IMR-90 (cell line): ENCODE measurements at regions not wholly inside any gene's neighbourhood (a gene's known extent, or its start where the extent isn't known, plus 50 kb on each side); places are given as distances from the start of the nearest gene placed in this dataset.
A peak's percentile ranks its signal among the peaks of the same experiment; 100 is the strongest.

ENCODE experiments used
- ATAC-seq: fragments of 200-7000 bp; cut with Tn5 transposase; 2 replicates; pipeline ENCODE4 v1.9.1; 2020; ENCODE audit warnings: low read depth, mild to moderate bottlenecking, moderate library complexity
- BruUV-seq: library from RNA; stranded (reverse); fragments of 400-500 nt; replicated peaks from 2 replicates; lab custom pipeline; 2021; lab: Mats Ljungman, UMichigan
- CTCF ChIA-PET: fragments of 300-600 bp; formaldehyde crosslinking; extraction: SDS; loops from one replicate; lab custom pipeline; 2021; ENCODE audit warnings: antibody characterized with exemption; lab: Yijun Ruan, JAX
- POLR2A ChIA-PET: fragments of 300-600 bp; sonication (Branson Sonifier 250); formaldehyde crosslinking; loops from one replicate; lab custom pipeline; 2022; ENCODE audit warnings: antibody characterized with exemption; ENCODE audit not compliant: unreplicated experiment; lab: Charles Lee
- DNase-seq: peaks from one replicate; pipeline ENCODE4 v3.0.0; 2013
- H2AFZ ChIP-seq: replicated peaks from 2 replicates; pipeline ENCODE3; 2013; ENCODE audit warnings: low read length, mild to moderate bottlenecking; ENCODE audit not compliant: poor library complexity
- H2AK5ac ChIP-seq: 2 replicates; pipeline ENCODE4 v1.6.1; 2013; ENCODE audit warnings: low read depth, low read length, inconsistent platforms
- H2AK9ac ChIP-seq: replicated peaks from 2 replicates; pipeline ENCODE3; 2013; ENCODE audit warnings: mild to moderate bottlenecking, low read depth, low read length, moderate library complexity; ENCODE audit not compliant: poor library complexity
- H2BK120ac ChIP-seq: 2 replicates; pipeline ENCODE4 v1.6.1; 2013; ENCODE audit warnings: low read depth, low read length, inconsistent platforms
- H2BK15ac ChIP-seq: 3 replicates; pipeline ENCODE4 v1.6.1; 2013; ENCODE audit warnings: low read depth, low read length, inconsistent platforms
- H2BK20ac ChIP-seq: 2 replicates; pipeline ENCODE4 v1.6.1; 2013; ENCODE audit warnings: low read depth, mild to moderate bottlenecking, inconsistent platforms, low read length, moderate library complexity
- H2BK5ac ChIP-seq: 2 replicates; pipeline ENCODE4 v1.6.1; 2013; ENCODE audit warnings: mild to moderate bottlenecking, low read depth, low read length, inconsistent platforms; ENCODE audit not compliant: poor library complexity, severe bottlenecking
- H3K14ac ChIP-seq: replicated peaks from 2 replicates; pipeline ENCODE4 v1.6.1; 2013; ENCODE audit warnings: low read depth, low read length, inconsistent platforms
- H3K18ac ChIP-seq: 2 replicates; pipeline ENCODE4 v1.6.1; 2013; ENCODE audit warnings: low read depth, low read length, control low read depth
- H3K23ac ChIP-seq: 2 replicates; pipeline ENCODE4 v1.6.1; 2013; ENCODE audit warnings: low read depth, low read length, inconsistent platforms
- H3K27ac ChIP-seq: 2 replicates; pipeline ENCODE4 v1.5.1; 2013; ENCODE audit warnings: mild to moderate bottlenecking, control low read depth, low read length; ENCODE audit not compliant: insufficient read depth
- H3K27me3 ChIP-seq: 2 replicates; pipeline ENCODE4 v1.6.1; 2013; ENCODE audit warnings: low read length; ENCODE audit not compliant: control insufficient read depth, insufficient read depth
- H3K36me3 ChIP-seq: 2 replicates; pipeline ENCODE4 v1.6.1; 2013; ENCODE audit warnings: low read length, mixed read lengths; ENCODE audit not compliant: control insufficient read depth, insufficient read depth
- H3K4ac ChIP-seq: 2 replicates; pipeline ENCODE4 v1.6.1; 2013; ENCODE audit warnings: low read depth, low read length, inconsistent platforms
- H3K4me1 ChIP-seq: 2 replicates; pipeline ENCODE4 v1.6.1; 2013; ENCODE audit warnings: low read length, mixed read lengths; ENCODE audit not compliant: control insufficient read depth, insufficient read depth
- H3K4me2 ChIP-seq: 2 replicates; pipeline ENCODE4 v1.6.1; 2013; ENCODE audit warnings: low read depth, mild to moderate bottlenecking, control low read depth, low read length, moderate library complexity
- H3K4me3 ChIP-seq: 2 replicates; pipeline ENCODE4 v1.5.1; 2013; ENCODE audit warnings: low read depth, mild to moderate bottlenecking, control low read depth, low read length, moderate library complexity; ENCODE audit not compliant: insufficient read depth
- H3K56ac ChIP-seq: 2 replicates; pipeline ENCODE4 v1.6.1; 2013; ENCODE audit warnings: low read length, inconsistent platforms; ENCODE audit not compliant: insufficient read depth; ENCODE audit errors: extremely low read depth
- H3K79me1 ChIP-seq, 2 experiments: 2 replicates each; pipeline ENCODE4 v1.6.1; 2013; ENCODE audit warnings: low read length in 2 of 2, inconsistent platforms in 1 of 2, low read depth in 1 of 2
- H3K9ac ChIP-seq: 2 replicates; pipeline ENCODE4 v1.6.1; 2013; ENCODE audit warnings: low read depth, low read length, control low read depth
- H3K9me1 ChIP-seq: 2 replicates; pipeline ENCODE4 v1.6.1; 2013; ENCODE audit warnings: low read length, inconsistent platforms; ENCODE audit not compliant: insufficient read depth
- H3K9me3 ChIP-seq: 2 replicates; pipeline ENCODE4 v1.6.1; 2013; ENCODE audit warnings: low read length; ENCODE audit not compliant: control insufficient read depth, insufficient read depth
- H4K20me1 ChIP-seq: 2 replicates; pipeline ENCODE4 v1.6.1; 2013; ENCODE audit warnings: low read length, inconsistent platforms; ENCODE audit not compliant: insufficient read depth
- H4K5ac ChIP-seq: 2 replicates; pipeline ENCODE4 v1.6.1; 2013; ENCODE audit warnings: mild to moderate bottlenecking, low read depth, low read length, control low read depth
- H4K8ac ChIP-seq, 2 experiments: 2 replicates each; pipeline ENCODE4 v1.6.1; 2013; ENCODE audit warnings: low read depth in 2 of 2, low read length in 2 of 2, control low read depth in 1 of 2, inconsistent platforms in 1 of 2
- H4K91ac ChIP-seq: 2 replicates; pipeline ENCODE4 v1.6.1; 2013; ENCODE audit warnings: low read depth, low read length, inconsistent platforms; ENCODE audit not compliant: insufficient read depth
- CEBPB ChIP-seq: IDR thresholded peaks from 2 replicates; pipeline ENCODE4 v1.6.1; 2012; ENCODE audit warnings: low read depth, low read length, improper control_type of control experiment
- SMC3 ChIP-seq: fragments of 150-350 bp; IDR thresholded peaks from 2 replicates; pipeline ENCODE4 v1.6.1; 2016; ENCODE audit warnings: low read depth, mild to moderate bottlenecking, antibody characterized with exemption, low read length, moderate library complexity
- WGBS, 2 experiments: methylation state at CpG; one replicate each; pipeline versions ENCODE4 v1.1.5 to v1.1.7; 2013; ENCODE audit warnings: missing lambda C conversion rate in 2 of 2; ENCODE audit not compliant: insufficient read length in 1 of 2; ENCODE audit errors: extremely low coverage in 2 of 2; 5-methylcytosine and 5-hydroxymethylcytosine counted together
- dilution Hi-C: fragments of 300-500 bp; cut with HindIII; formaldehyde crosslinking; loops from one replicate; pipeline ENCODE4 v1.14.3; 2018; ENCODE audit warnings: low sequenced_read_pairs; ENCODE audit not compliant: unreplicated experiment
- in situ Hi-C: fragments of 300-500 bp; cut with MboI; formaldehyde crosslinking; loops from 3 replicates; pipeline ENCODE4 v1.14.3; 2019; ENCODE audit warnings: low sequenced_read_pairs, inconsistent platforms, mixed read lengths
- intact Hi-C: fragments of 100-400 bp; cut with micrococcal nuclease; formaldehyde crosslinking; loops from 2 replicates; pipeline ENCODE4 v1.10.0; 2022

DNA sequence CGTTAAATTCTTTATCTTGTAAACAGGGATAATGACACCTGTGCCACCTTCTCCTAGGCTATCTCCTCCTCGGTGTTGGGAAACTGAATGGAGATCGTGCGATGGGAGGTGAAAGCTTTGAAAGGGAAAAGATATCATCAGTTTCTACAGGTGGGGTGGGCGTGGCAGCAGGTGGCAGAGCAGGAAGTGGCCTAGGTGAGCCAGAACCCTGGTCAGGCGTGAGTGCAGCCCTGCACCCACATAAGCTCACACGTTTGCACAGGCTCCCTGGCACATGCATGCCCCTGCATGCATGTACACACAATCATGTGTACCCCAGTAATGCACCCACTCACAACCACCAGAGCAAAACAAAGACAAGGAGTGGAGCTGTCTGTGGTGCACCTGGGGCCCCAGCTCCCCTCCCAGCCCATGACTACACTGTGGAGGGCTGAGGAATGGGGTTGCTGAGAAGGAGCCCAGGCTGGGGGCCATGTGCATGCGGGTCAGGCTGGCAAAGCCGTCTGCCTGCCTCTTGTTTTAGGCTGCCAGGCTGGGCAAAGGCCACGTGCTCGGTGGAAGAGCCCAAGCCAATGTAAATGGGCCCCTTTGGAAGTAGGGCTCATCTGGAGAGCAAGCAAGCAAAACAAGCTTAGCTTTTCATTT lies 61.5 kb downstream of the TFAP2C start:
- H2BK120ac ChIP-seq = no peak overlapping the region
- WGBS, 2 experiments = 22% methylated on average over 3 of the region's 11 CpGs; no CpG with 5 or more reads in 1 of the 2 experiments
- no peaks in the 10 kb centered on the region for H3K36me3 ChIP-seq
- H3K9me3 ChIP-seq = no peaks in the 10 kb centered on the region
- H2AK9ac ChIP-seq = no peak overlapping the region
- no peak for TF ChIP-seq CEBPB
- no peak for TF ChIP-seq SMC3
- H3K56ac ChIP-seq = no peak overlapping the region
- H3K18ac ChIP-seq = no peak overlapping the region
- no peak overlapping the region for H2AK5ac ChIP-seq
- DNase-seq (no peak), ATAC-seq (no peak)
- no peak overlapping the region for H3K27ac ChIP-seq
- H3K4me2 ChIP-seq = no peak overlapping the region
- no peaks in the 10 kb centered on the region for H3K79me1 ChIP-seq
- H4K5ac ChIP-seq = no peak overlapping the region
- no peak overlapping the region for H3K23ac ChIP-seq
- H3K14ac ChIP-seq = no peak overlapping the region
- no peaks in the 10 kb centered on the region; the same call in 1 of the 2 replicates for H3K9me1 ChIP-seq
- H3K4me1 ChIP-seq = no peaks in the 10 kb centered on the region
- H3K27me3 ChIP-seq = peaks cover 3% of the 10 kb centered on the region; the same call in 1 of the 2 replicates
- intact Hi-C loops (no loop called here), in situ Hi-C loops (no loop called here), dilution Hi-C loops (no loop called here)
- peak overlapping the region; percentile 43 for H2AFZ ChIP-seq
- H3K9ac ChIP-seq = no peak overlapping the region
- H4K20me1 ChIP-seq = no peaks in the 10 kb centered on the region
- POLR2A ChIA-PET = no interaction called here
- no peak overlapping the region for H3K4ac ChIP-seq
- no TSS peak for BruUV-seq
- no peak overlapping the region for H2BK20ac ChIP-seq
- no peak overlapping the region for H4K8ac ChIP-seq
- no peak overlapping the region for H3K4me3 ChIP-seq
- H2BK15ac ChIP-seq = no peak overlapping the region
- H4K91ac ChIP-seq = no peak overlapping the region
- CTCF ChIA-PET = no interaction called here
- no peak overlapping the region for H2BK5ac ChIP-seq
